OCI-LY3 (cell line): ENCODE measurements at regions not wholly inside any gene's neighbourhood (a gene's known extent, or its start where the extent isn't known, plus 50 kb on each side); places are given as distances from the start of the nearest gene placed in this dataset.

Source experiments
- H2AFZ ChIP-seq: fragments of 200-600, 300-600 bp; shearing (Covaris generic); 2 replicates; pipeline ENCODE4 v1.6.0; 2014; ENCODE audit warnings: antibody characterized with exemption, low read depth, low read length
- H3K27ac ChIP-seq: fragments of 200-600, 300-600 bp; sonication (generic); 2 replicates; pipeline ENCODE4 v1.5.1; 2014; ENCODE audit warnings: mild to moderate bottlenecking, low read length, moderate library complexity, mixed read lengths
- H3K27me3 ChIP-seq: fragments of 200-600, 300-600 bp; sonication (generic); 2 replicates; pipeline ENCODE4 v1.6.1; 2014; ENCODE audit warnings: low read depth, low read length, mixed read lengths
- H3K36me3 ChIP-seq: fragments of 200-600, 300-600 bp; sonication (generic); replicated peaks from 2 replicates; pipeline ENCODE3; 2014; ENCODE audit warnings: low read depth, low read length, mixed read lengths
- H3K4me1 ChIP-seq: fragments of 300-600, 200-600 bp; sonication (generic); 2 replicates; pipeline ENCODE4 v1.6.1; 2014; ENCODE audit warnings: low read length, mixed read lengths
- H3K4me2 ChIP-seq: fragments of 200-600, 300-600 bp; sonication (generic); 2 replicates; pipeline ENCODE4 v1.6.1; 2014; ENCODE audit warnings: low read length, mixed read lengths
- H3K4me3 ChIP-seq: fragments of 300-600, 200-600 bp; sonication (generic); 2 replicates; pipeline ENCODE4 v1.5.1; 2014; ENCODE audit warnings: antibody characterized with exemption, mild to moderate bottlenecking, low read length, moderate library complexity
- H3K79me2 ChIP-seq: fragments of 300-600, 200-600 bp; shearing (Covaris generic); 2 replicates; pipeline ENCODE4 v1.6.1; 2014; ENCODE audit warnings: mild to moderate bottlenecking, low read length, mixed read lengths
- H3K9ac ChIP-seq: fragments of 300-600, 200-600 bp; shearing (Covaris generic); 2 replicates; pipeline ENCODE4 v1.6.0; 2014; ENCODE audit warnings: mild to moderate bottlenecking, low read length, moderate library complexity
- H3K9me3 ChIP-seq: fragments of 200-600, 300-600 bp; shearing (Covaris generic); 2 replicates; pipeline ENCODE4 v1.6.1; 2014; ENCODE audit warnings: low read length, mixed read lengths; ENCODE audit not compliant: insufficient read depth
- H4K20me1 ChIP-seq: fragments of 200-600, 300-600 bp; sonication (generic); 2 replicates; pipeline ENCODE4 v1.6.1; 2016; ENCODE audit warnings: low read length, mixed read lengths; ENCODE audit not compliant: insufficient read depth
- EZH2phosphoT487 ChIP-seq: fragments of 200-600 bp; shearing (Covaris generic); IDR thresholded peaks from 2 replicates; pipeline ENCODE4 v1.6.1; 2018; ENCODE audit warnings: antibody characterized with exemption, mixed run types, low read depth
- TF ChIP-seq, protein P1 (sequence below): fragments of 200-600, 300-600 bp; sonication (generic); IDR thresholded peaks from 2 replicates; pipeline ENCODE4 v1.5.1; 2014; ENCODE audit warnings: antibody characterized with exemption, low read length, low read depth

DNA sequence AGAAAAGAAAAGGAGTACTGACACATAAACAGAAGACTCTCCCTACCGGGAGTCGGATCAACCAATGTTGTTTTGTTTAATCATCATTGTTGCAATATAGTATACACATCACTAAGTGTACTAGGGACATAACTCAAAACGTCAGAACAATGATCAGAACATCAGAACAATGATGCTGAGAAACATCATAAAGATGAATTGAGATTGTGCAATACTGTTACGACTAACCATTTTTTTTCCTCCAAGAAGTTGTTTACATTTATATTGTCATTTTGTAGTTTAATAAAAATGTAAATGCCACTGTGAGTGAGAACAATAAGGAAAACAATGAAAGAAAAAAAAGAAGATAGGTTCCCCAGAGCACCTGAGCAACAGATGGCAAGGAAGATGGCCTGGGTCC lies 663.1 kb upstream of the PCDH15 start:
- Histone ChIP-seq H3K9me3 (no peaks in the 10 kb centered on the region), H3K9ac (no peak overlapping the region), H2AFZ (no peak overlapping the region), H3K27me3 (no peaks in the 10 kb centered on the region), H3K4me1 (no peaks in the 10 kb centered on the region), H4K20me1 (no peaks in the 10 kb centered on the region), H3K4me3 (no peak overlapping the region), H3K36me3 (no peaks in the 10 kb centered on the region), H3K27ac (no peak overlapping the region), H3K79me2 (no peaks in the 10 kb centered on the region), H3K4me2 (no peak overlapping the region)
- TF ChIP-seq, protein P1, sequence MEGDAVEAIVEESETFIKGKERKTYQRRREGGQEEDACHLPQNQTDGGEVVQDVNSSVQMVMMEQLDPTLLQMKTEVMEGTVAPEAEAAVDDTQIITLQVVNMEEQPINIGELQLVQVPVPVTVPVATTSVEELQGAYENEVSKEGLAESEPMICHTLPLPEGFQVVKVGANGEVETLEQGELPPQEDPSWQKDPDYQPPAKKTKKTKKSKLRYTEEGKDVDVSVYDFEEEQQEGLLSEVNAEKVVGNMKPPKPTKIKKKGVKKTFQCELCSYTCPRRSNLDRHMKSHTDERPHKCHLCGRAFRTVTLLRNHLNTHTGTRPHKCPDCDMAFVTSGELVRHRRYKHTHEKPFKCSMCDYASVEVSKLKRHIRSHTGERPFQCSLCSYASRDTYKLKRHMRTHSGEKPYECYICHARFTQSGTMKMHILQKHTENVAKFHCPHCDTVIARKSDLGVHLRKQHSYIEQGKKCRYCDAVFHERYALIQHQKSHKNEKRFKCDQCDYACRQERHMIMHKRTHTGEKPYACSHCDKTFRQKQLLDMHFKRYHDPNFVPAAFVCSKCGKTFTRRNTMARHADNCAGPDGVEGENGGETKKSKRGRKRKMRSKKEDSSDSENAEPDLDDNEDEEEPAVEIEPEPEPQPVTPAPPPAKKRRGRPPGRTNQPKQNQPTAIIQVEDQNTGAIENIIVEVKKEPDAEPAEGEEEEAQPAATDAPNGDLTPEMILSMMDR = no peak
- TF ChIP-seq EZH2phosphoT487 = no peak

DNA sequence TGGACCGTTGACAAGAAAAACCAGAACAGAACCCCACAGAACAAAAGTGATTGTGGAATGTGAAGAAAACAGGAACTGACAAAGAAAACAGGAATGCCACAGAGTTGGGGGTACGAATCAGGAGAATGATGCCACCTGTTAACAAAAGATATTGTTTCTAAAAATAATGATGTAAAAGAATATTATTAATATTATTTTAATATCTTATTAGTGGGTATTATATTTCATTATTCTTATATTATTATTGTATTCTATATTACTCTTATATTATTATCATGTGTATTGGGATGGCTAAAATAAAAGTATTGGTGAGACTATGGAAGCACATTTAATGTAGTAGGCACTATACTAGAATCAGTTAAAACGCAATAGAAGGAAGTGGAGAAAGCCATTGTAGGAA lies 659.0 kb upstream of the PCDH15 start:
- TF ChIP-seq, protein P1 = no peak
- no peak for TF ChIP-seq EZH2phosphoT487
- Histone ChIP-seq H3K4me2 (no peak overlapping the region), H3K9me3 (no peaks in the 10 kb centered on the region), H3K79me2 (no peaks in the 10 kb centered on the region), H3K4me1 (no peaks in the 10 kb centered on the region), H4K20me1 (no peaks in the 10 kb centered on the region), H3K9ac (no peak overlapping the region), H2AFZ (no peak overlapping the region), H3K27me3 (no peaks in the 10 kb centered on the region), H3K4me3 (no peak overlapping the region), H3K36me3 (no peaks in the 10 kb centered on the region), H3K27ac (no peak overlapping the region)

- Histone ChIP-seq H3K27me3 (no peaks in the 10 kb centered on the region), H3K79me2 (no peaks in the 10 kb centered on the region), H3K9ac (no peak overlapping the region), H3K4me2 (no peak overlapping the region), H4K20me1 (no peaks in the 10 kb centered on the region), H3K4me3 (no peak overlapping the region), H3K9me3 (no peaks in the 10 kb centered on the region), H3K4me1 (peaks cover 2% of the 10 kb centered on the region; the same call in 1 of the 2 replicates), H2AFZ (no peak overlapping the region), H3K36me3 (no peaks in the 10 kb centered on the region), H3K27ac (no peak overlapping the region)
- no peak for TF ChIP-seq EZH2phosphoT487
- TF ChIP-seq, protein P1 = no peak
Measured at GRCh38 chr10:55449981-55450380, 649.0 kb upstream of the PCDH15 start.

DNA sequence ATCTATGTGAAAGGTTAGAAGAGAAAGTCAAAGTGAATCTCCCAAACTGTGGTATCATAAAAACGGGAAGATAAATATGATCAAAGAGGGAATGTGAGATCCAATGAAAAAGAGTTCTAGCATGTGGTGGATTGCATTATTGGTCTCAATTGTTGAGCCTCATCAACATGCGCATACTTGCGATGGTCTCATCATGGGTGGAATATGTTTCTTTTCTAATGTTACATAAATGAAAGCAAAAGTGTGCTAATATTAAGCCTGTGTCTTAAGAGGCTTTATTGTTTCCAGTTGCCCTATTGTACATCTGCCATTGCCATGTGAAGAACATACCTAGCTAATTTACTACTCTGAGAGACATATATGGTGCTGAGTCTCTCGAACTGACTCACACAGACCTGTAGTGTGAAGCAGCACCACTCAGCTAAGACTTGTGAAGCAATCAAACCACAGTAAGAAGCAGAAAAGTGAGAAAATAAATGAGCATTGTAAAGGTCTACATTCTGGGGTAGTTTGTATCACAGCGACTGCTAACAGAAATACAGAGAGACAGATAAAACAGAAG lies 645.5 kb upstream of the PCDH15 start:
- Histone ChIP-seq H3K4me1 (peaks cover 6% of the 10 kb centered on the region; the same call in 1 of the 2 replicates), H3K36me3 (no peaks in the 10 kb centered on the region), H3K27me3 (no peaks in the 10 kb centered on the region), H3K9ac (no peak overlapping the region), H3K4me2 (no peak overlapping the region), H4K20me1 (no peaks in the 10 kb centered on the region), H3K27ac (no peak overlapping the region), H3K4me3 (no peak overlapping the region), H2AFZ (0 out of 2 replicates have a peak overlapping the region, but pooled peaks have one; percentile 54), H3K79me2 (no peaks in the 10 kb centered on the region), H3K9me3 (no peaks in the 10 kb centered on the region)
- TF ChIP-seq, protein P1 = no peak
- no peak for TF ChIP-seq EZH2phosphoT487
